H1 (cell line): ENCODE measurements at regions not wholly inside any gene's neighbourhood (a gene's known extent, or its start where the extent isn't known, plus 50 kb on each side); places are given as distances from the start of the nearest gene placed in this dataset.

Experiments used
- CTCF ChIA-PET: fragments of 300-600 bp; sonication (Branson Sonifier 250); formaldehyde crosslinking; loops from one replicate; lab custom pipeline; 2021; ENCODE audit not compliant: partially characterized antibody; lab: Charles Lee
- POLR2A ChIA-PET: fragments of 300-600 bp; sonication (Branson Sonifier 250); formaldehyde crosslinking; loops from one replicate; lab custom pipeline; 2021; ENCODE audit warnings: inconsistent platforms; ENCODE audit not compliant: partially characterized antibody; lab: Charles Lee
- DNase-seq, 2 experiments: peaks; one replicate each; pipeline versions ENCODE4 v3.0.0 to v3.0.0-alpha.2; 2010 to 2022; ENCODE audit warnings: low spot score in 2 of 2, low read depth in 1 of 2, mixed read lengths in 1 of 2
- FAIRE-seq: peaks from 2 replicates; lab custom pipeline; 2011; peaks lifted over from hg19 to GRCh38; lab: Jason Lieb, UNC
- H2AFZ ChIP-seq: 2 replicates; pipeline ENCODE4 v1.8.1; 2012; ENCODE audit warnings: low read length, inconsistent platforms
- H2AK5ac ChIP-seq: 2 replicates; pipeline ENCODE4 v1.6.1; 2013; ENCODE audit warnings: low read depth, low read length
- H2BK120ac ChIP-seq: replicated peaks from 2 replicates; pipeline ENCODE3; 2013; ENCODE audit warnings: low read depth, low read length, inconsistent platforms
- H2BK12ac ChIP-seq: 2 replicates; pipeline ENCODE4 v1.6.1; 2013; ENCODE audit warnings: low read depth, low read length
- H2BK15ac ChIP-seq: 2 replicates; pipeline ENCODE4 v1.6.1; 2013; ENCODE audit warnings: low read length
- H2BK20ac ChIP-seq: 2 replicates; pipeline ENCODE4 v1.6.1; 2013; ENCODE audit warnings: low read length
- H2BK5ac ChIP-seq: 2 replicates; pipeline ENCODE4 v1.6.1; 2013; ENCODE audit warnings: low read depth, low read length
- H3K14ac ChIP-seq: 2 replicates; pipeline ENCODE4 v1.6.1; 2013; ENCODE audit warnings: inconsistent platforms; ENCODE audit not compliant: insufficient read length
- H3K18ac ChIP-seq: 2 replicates; pipeline ENCODE4 v1.6.1; 2013; ENCODE audit warnings: low read length; ENCODE audit errors: extremely low read depth
- H3K23ac ChIP-seq: 2 replicates; pipeline ENCODE4 v1.6.1; 2013; ENCODE audit warnings: inconsistent platforms; ENCODE audit not compliant: insufficient read length
- H3K23me2 ChIP-seq: 2 replicates; pipeline ENCODE4 v1.6.1; 2013; ENCODE audit warnings: low read depth, low read length
- H3K27ac ChIP-seq: 2 replicates; pipeline ENCODE4 v1.6.1; 2011; ENCODE audit warnings: low read depth, low read length, inconsistent platforms
- H3K27me3 ChIP-seq, 4 experiments: replicated peaks in 1 of 4; 1 replicate in 1 of 4; 2 replicates in 3 of 4; pipeline versions ENCODE4 v1.6.1 to v1.8.1; 2011 to 2013; ENCODE audit warnings: low read length in 3 of 4, mild to moderate bottlenecking in 3 of 4, inconsistent platforms in 2 of 4, mixed read lengths in 2 of 4, moderate library complexity in 1 of 4; ENCODE audit not compliant: control insufficient read depth in 3 of 4, insufficient read depth in 3 of 4; ENCODE audit errors: extremely low read depth in 1 of 4
- H3K36me3 ChIP-seq, 4 experiments: 2 replicates each; pipeline versions ENCODE4 v1.6.1 to v1.8.1; 2011 to 2013; ENCODE audit warnings: mild to moderate bottlenecking in 4 of 4, low read length in 3 of 4, moderate library complexity in 2 of 4, control low read depth in 1 of 4, inconsistent platforms in 1 of 4; ENCODE audit not compliant: insufficient read depth in 4 of 4, control insufficient read depth in 2 of 4
- H3K4ac ChIP-seq: replicated peaks from 2 replicates; pipeline ENCODE3; 2013; ENCODE audit warnings: low read length, low read depth, mixed read lengths, inconsistent platforms; ENCODE audit not compliant: insufficient read length
- H3K4me1 ChIP-seq, 4 experiments: replicated peaks in 1 of 4; 1 replicate in 1 of 4; 2 replicates in 3 of 4; pipeline versions ENCODE4 v1.6.1 to v1.8.1; 2011 to 2013; ENCODE audit warnings: low read length in 3 of 4, inconsistent platforms in 2 of 4, mixed read lengths in 1 of 4; ENCODE audit not compliant: insufficient read depth in 4 of 4, control insufficient read depth in 3 of 4
- H3K4me2 ChIP-seq, 2 experiments: 2 replicates each; pipeline versions ENCODE4 v1.6.1 to v1.8.1; 2011 to 2013; ENCODE audit warnings: low read depth in 2 of 2, low read length in 2 of 2, control low read depth in 1 of 2, inconsistent platforms in 1 of 2, mild to moderate bottlenecking in 1 of 2; ENCODE audit not compliant: insufficient read depth in 1 of 2
- H3K4me3 ChIP-seq, 4 experiments: fragments of 200-600, 300-600 bp in 1 of 4; sonication (generic), shearing (Covaris generic), sonication (Bioruptor Twin) in 1 of 4; 2 replicates each; pipeline versions ENCODE4 v1.5.1 to v1.8.1; 2011 to 2016; ENCODE audit warnings: low read length in 4 of 4, low read depth in 3 of 4, control low read depth in 2 of 4, inconsistent platforms in 2 of 4, mild to moderate bottlenecking in 2 of 4, mixed read lengths in 1 of 4, moderate library complexity in 1 of 4; ENCODE audit not compliant: insufficient read depth in 2 of 4; ENCODE audit errors: extremely low read depth in 1 of 4
- H3K56ac ChIP-seq: replicated peaks from 2 replicates; pipeline ENCODE3; 2013; ENCODE audit warnings: low read depth, mild to moderate bottlenecking, mixed read lengths, low read length, inconsistent platforms; ENCODE audit not compliant: insufficient read length
- H3K79me1 ChIP-seq: 2 replicates; pipeline ENCODE4 v1.6.1; 2013; ENCODE audit warnings: low read depth, low read length, control low read depth
- H3K79me2 ChIP-seq, 2 experiments: 2 replicates each; pipeline versions ENCODE4 v1.6.1 to v1.8.1; 2012 to 2013; ENCODE audit warnings: low read length in 2 of 2, mild to moderate bottlenecking in 2 of 2, inconsistent platforms in 1 of 2; ENCODE audit not compliant: insufficient read depth in 2 of 2, control insufficient read depth in 1 of 2
- H3K9ac ChIP-seq, 4 experiments: replicated peaks in 1 of 4; 1 replicate in 1 of 4; 2 replicates in 3 of 4; pipeline versions ENCODE4 v1.6.1 to v1.8.1; 2011 to 2013; ENCODE audit warnings: low read depth in 3 of 4, low read length in 3 of 4, control low read depth in 2 of 4, mild to moderate bottlenecking in 2 of 4, moderate library complexity in 2 of 4, inconsistent platforms in 1 of 4; ENCODE audit errors: extremely low read depth in 1 of 4
- H3K9me3 ChIP-seq, 2 experiments: 2 replicates each; pipeline versions ENCODE4 v1.6.1 to v1.8.1; 2012 to 2013; ENCODE audit warnings: mild to moderate bottlenecking in 2 of 2, moderate library complexity in 2 of 2, control low read depth in 1 of 2, inconsistent platforms in 1 of 2, low read depth in 1 of 2, low read length in 1 of 2, mixed read lengths in 1 of 2; ENCODE audit not compliant: insufficient read depth in 2 of 2
- H4K20me1 ChIP-seq, 2 experiments: replicated peaks in 1 of 2; 2 replicates each; pipeline versions ENCODE3 to v1.8.1; 2011 to 2013; ENCODE audit warnings: inconsistent platforms in 2 of 2, low read length in 2 of 2, mild to moderate bottlenecking in 1 of 2; ENCODE audit not compliant: insufficient read depth in 2 of 2, control insufficient read depth in 1 of 2
- H4K5ac ChIP-seq: 2 replicates; pipeline ENCODE4 v1.6.1; 2013; ENCODE audit warnings: low read length, low read depth, mixed read lengths, inconsistent platforms; ENCODE audit not compliant: insufficient read length
- H4K8ac ChIP-seq: 2 replicates; pipeline ENCODE4 v1.8.0; 2013; ENCODE audit warnings: mild to moderate bottlenecking, moderate library complexity, low read length, inconsistent platforms; ENCODE audit not compliant: insufficient read depth; ENCODE audit errors: extremely low read depth
- H4K91ac ChIP-seq: replicated peaks from 2 replicates; pipeline ENCODE3; 2013; ENCODE audit warnings: low read length, mixed read lengths, inconsistent platforms; ENCODE audit not compliant: insufficient read length
- CHD2 ChIP-seq: IDR thresholded peaks from 2 replicates; pipeline ENCODE4 v1.6.1; 2012; ENCODE audit warnings: low read length, improper control_type of control experiment
- CTBP2 ChIP-seq: IDR thresholded peaks from 2 replicates; pipeline ENCODE4 v1.7.0; 2011; ENCODE audit warnings: borderline replicate concordance, mild to moderate bottlenecking, moderate library complexity, mixed read lengths, low read length; ENCODE audit not compliant: insufficient read depth, insufficient read length
- JUN ChIP-seq: IDR thresholded peaks from 2 replicates; pipeline ENCODE4 v1.6.1; 2011; ENCODE audit warnings: low read depth, mild to moderate bottlenecking, improper control_type of control experiment, low read length
- POLR2AphosphoS5 ChIP-seq: IDR thresholded peaks from 2 replicates; pipeline ENCODE4 v1.6.1; 2011; ENCODE audit warnings: low read depth, low read length
- RAD21 ChIP-seq, 2 experiments: IDR thresholded peaks in 1 of 2; conservative IDR thresholded peaks in 1 of 2; 2 replicates each; pipeline ENCODE4 v1.6.1; 2011; ENCODE audit warnings: low read depth in 2 of 2, low read length in 2 of 2, improper control_type of control experiment in 1 of 2, inconsistent platforms in 1 of 2, mild to moderate bottlenecking in 1 of 2, moderate library complexity in 1 of 2
- RNF2 ChIP-seq: fragments of 200-900, 300-1000 bp; sonication (generic); IDR thresholded peaks from 2 replicates; pipeline ENCODE4 v1.7.1; 2016; ENCODE audit warnings: borderline replicate concordance, low read depth, mild to moderate bottlenecking, antibody characterized with exemption, low read length; ENCODE audit not compliant: poor library complexity, severe bottlenecking; ENCODE audit errors: missing control alignments
- SIN3A ChIP-seq, 2 experiments: IDR thresholded peaks in 1 of 2; conservative IDR thresholded peaks in 1 of 2; 2 replicates each; pipeline ENCODE4 v1.6.1; 2011 to 2012; ENCODE audit warnings: low read length in 2 of 2, improper control_type of control experiment in 1 of 2, low read depth in 1 of 2, mild to moderate bottlenecking in 1 of 2
- SIRT6 ChIP-seq: IDR thresholded peaks from one replicate; pipeline ENCODE4 v1.7.1; 2012; ENCODE audit warnings: low read length, inconsistent platforms
- SP1 ChIP-seq: IDR thresholded peaks from 2 replicates; pipeline ENCODE4 v1.6.1; 2011; ENCODE audit warnings: low read depth, low read length
- SP2 ChIP-seq: IDR thresholded peaks from 2 replicates; pipeline ENCODE4 v1.6.1; 2012; ENCODE audit warnings: mild to moderate bottlenecking, low read length, inconsistent platforms
- ZNF274 ChIP-seq: IDR thresholded peaks from 2 replicates; pipeline ENCODE4 v1.7.0; 2012; ENCODE audit warnings: low read length, borderline replicate concordance; ENCODE audit errors: extremely low read depth
- TF ChIP-seq, protein P1 (sequence below): IDR thresholded peaks from 2 replicates; pipeline ENCODE4 v1.6.1; 2011; ENCODE audit warnings: low read depth, mild to moderate bottlenecking, low read length; ENCODE audit not compliant: insufficient read depth
- TF ChIP-seq, protein P2 (sequence below): IDR thresholded peaks from 2 replicates; pipeline ENCODE4 v1.6.1; 2012; ENCODE audit warnings: inconsistent platforms

DNA sequence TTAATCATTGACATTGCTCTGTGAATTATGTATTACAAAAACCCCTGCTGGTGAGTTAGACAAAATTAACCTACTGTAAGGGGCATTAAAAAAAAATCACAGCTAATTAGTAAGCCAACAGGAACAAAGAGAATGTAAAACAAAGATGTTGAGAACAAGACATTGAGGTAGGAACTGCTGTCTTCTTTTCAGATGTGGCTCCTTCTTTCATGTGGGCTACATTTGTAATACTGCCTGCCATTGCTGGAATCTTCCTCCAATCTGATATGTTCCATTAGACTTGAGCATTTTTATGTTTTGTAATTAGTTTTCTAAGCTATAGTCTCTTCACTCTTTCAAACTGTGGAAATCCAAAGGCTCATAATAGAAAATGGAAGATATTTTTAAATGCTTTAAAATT lies 353.0 kb downstream of the ADGRL2 start:
- ChIA-PET CTCF (interaction anchor here (0.7 to 1.2 kb wide), 2 partner anchors 16 to 31 kb away, joined by 3 read pairs; no protein-coding TSS in a partner anchor), POLR2A (no interaction called here)
- H3K18ac ChIP-seq: no peak overlapping the region
- H3K27ac ChIP-seq: no peak overlapping the region
- no peak overlapping the region for H2BK12ac ChIP-seq
- H3K56ac ChIP-seq: no peak overlapping the region
- H3K79me1 ChIP-seq: no peaks in the 10 kb centered on the region
- no peak overlapping the region for H3K4me2 ChIP-seq
- no peak overlapping the region for H2BK20ac ChIP-seq
- no peak overlapping the region for H2AK5ac ChIP-seq
- no peak overlapping the region for H2BK5ac ChIP-seq
- H3K14ac ChIP-seq: no peak overlapping the region
- no peak overlapping the region for H2AFZ ChIP-seq
- no peak overlapping the region for H4K8ac ChIP-seq
- H3K9me3 ChIP-seq: no peaks in the 10 kb centered on the region
- no peak for DNase-seq
- H3K27me3 ChIP-seq: peaks cover 0 to 12% (median 6%) of the 10 kb centered on the region in 4 experiments; a peak in 3 of 7 replicates
- no peak overlapping the region for H3K9ac ChIP-seq
- H4K5ac ChIP-seq: no peak overlapping the region
- H3K23ac ChIP-seq: no peak overlapping the region
- no peaks in the 10 kb centered on the region for H3K79me2 ChIP-seq
- no peak overlapping the region for H2BK15ac ChIP-seq
- H3K23me2 ChIP-seq: no peaks in the 10 kb centered on the region
- no peak overlapping the region for H4K91ac ChIP-seq
- H4K20me1 ChIP-seq: no peaks in the 10 kb centered on the region
- H3K4ac ChIP-seq: no peak overlapping the region
- H2BK120ac ChIP-seq: no peak overlapping the region
- no peak for FAIRE-seq
- no peaks in the 10 kb centered on the region; a peak in 1 of 7 replicates for H3K4me1 ChIP-seq
- no peak overlapping the region for H3K4me3 ChIP-seq
- no peaks in the 10 kb centered on the region for H3K36me3 ChIP-seq
- TF ChIP-seq, protein P1, sequence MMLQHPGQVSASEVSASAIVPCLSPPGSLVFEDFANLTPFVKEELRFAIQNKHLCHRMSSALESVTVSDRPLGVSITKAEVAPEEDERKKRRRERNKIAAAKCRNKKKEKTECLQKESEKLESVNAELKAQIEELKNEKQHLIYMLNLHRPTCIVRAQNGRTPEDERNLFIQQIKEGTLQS: no peak
- TF ChIP-seq SP1 (no peak), SIRT6 (no peak), CTBP2 (no peak), SIN3A (conservative IDR thresholded peaks at IDR 0.05 in 1 of 2, IDR thresholded peaks at IDR 0.05 in 1 of 2; ENCODE audit: low read depth in 1 of 2, low read length in 2 of 2) (no peak), RNF2 (no peak), POLR2AphosphoS5 (no peak), SP2 (no peak), RAD21 (IDR thresholded peaks at IDR 0.05 in 1 of 2, conservative IDR thresholded peaks at IDR 0.05 in 1 of 2; ENCODE audit: low read depth in 2 of 2, low read length in 2 of 2) (no peak), ZNF274 (no peak), JUN (no peak), CHD2 (no peak)
- TF ChIP-seq, protein P2, sequence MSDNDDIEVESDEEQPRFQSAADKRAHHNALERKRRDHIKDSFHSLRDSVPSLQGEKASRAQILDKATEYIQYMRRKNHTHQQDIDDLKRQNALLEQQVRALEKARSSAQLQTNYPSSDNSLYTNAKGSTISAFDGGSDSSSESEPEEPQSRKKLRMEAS: no peak
